PC-9 (cell line): ENCODE measurements at regions not wholly inside any gene's neighbourhood (a gene's known extent, or its start where the extent isn't known, plus 50 kb on each side); places are given as distances from the start of the nearest gene placed in this dataset.

ENCODE experiments used
- BruUV-seq: library from RNA; stranded (reverse); fragments of 400-500 nt; replicated peaks from 2 replicates; lab custom pipeline; 2021; lab: Mats Ljungman, UMichigan
- CTCF ChIA-PET: fragments of 300-600 bp; sonication (Branson Sonifier 250); formaldehyde crosslinking; loops from one replicate; lab custom pipeline; 2022; ENCODE audit warnings: antibody characterized with exemption; lab: Charles Lee
- POLR2A ChIA-PET: fragments of 300-600 bp; sonication (Branson Sonifier 250); formaldehyde crosslinking; loops from one replicate; lab custom pipeline; 2022; ENCODE audit warnings: antibody characterized with exemption; ENCODE audit not compliant: unreplicated experiment; lab: Charles Lee
- DNase-seq, 2 experiments: peaks; one replicate each; pipeline versions ENCODE4 v3.0.0 to v3.0.0-alpha.2; 2015 to 2022; ENCODE audit warnings: mixed read lengths in 1 of 2
- H2AFZ ChIP-seq: fragments of 200-600 bp; sonication (generic); 2 replicates; pipeline ENCODE4 v1.8.1; 2017; ENCODE audit warnings: antibody characterized with exemption
- H3F3A ChIP-seq: fragments of 200-600 bp; sonication (generic); 2 replicates; pipeline ENCODE4 v1.8.1; 2017; ENCODE audit warnings: antibody characterized with exemption, mild to moderate bottlenecking, low read depth; ENCODE audit not compliant: insufficient read depth
- H3K27ac ChIP-seq: fragments of 200-600 bp; sonication (generic); 2 replicates; pipeline ENCODE4 v1.6.1; 2016; ENCODE audit warnings: mixed run types
- H3K27me3 ChIP-seq: fragments of 200-600 bp; sonication (generic); 2 replicates; pipeline ENCODE4 v1.6.1; 2016; ENCODE audit warnings: low read depth, mixed run types; ENCODE audit not compliant: insufficient read depth
- H3K36me3 ChIP-seq: fragments of 200-600 bp; sonication (generic); 2 replicates; pipeline ENCODE4 v1.6.1; 2016; ENCODE audit warnings: low read depth, mixed run types
- H3K4me1 ChIP-seq: fragments of 200-600 bp; sonication (generic); replicated peaks from 2 replicates; pipeline ENCODE4 v1.6.1; 2016; ENCODE audit warnings: mixed run types; ENCODE audit not compliant: insufficient read depth
- H3K4me2 ChIP-seq: fragments of 200-600 bp; sonication (generic); 2 replicates; pipeline ENCODE4 v1.6.1; 2017; ENCODE audit warnings: mixed run types
- H3K4me3 ChIP-seq: fragments of 200-600 bp; sonication (generic); 2 replicates; pipeline ENCODE4 v1.6.1; 2016; ENCODE audit warnings: mixed run types
- H3K79me2 ChIP-seq: fragments of 200-600 bp; sonication (generic); 2 replicates; pipeline ENCODE4 v1.6.1; 2017; ENCODE audit warnings: low read depth, mixed run types
- H3K9me2 ChIP-seq: fragments of 200-600 bp; sonication (generic); 2 replicates; pipeline ENCODE4 v1.8.1; 2017; ENCODE audit warnings: mild to moderate bottlenecking; ENCODE audit not compliant: insufficient read depth
- H3K9me3 ChIP-seq: fragments of 200-600 bp; sonication (generic); 2 replicates; pipeline ENCODE4 v1.8.1; 2016; ENCODE audit warnings: low read depth; ENCODE audit not compliant: insufficient read depth
- H4K20me1 ChIP-seq: fragments of 200-600 bp; sonication (generic); 2 replicates; pipeline ENCODE4 v1.8.1; 2017; ENCODE audit not compliant: insufficient read depth
- EZH2 ChIP-seq: fragments of 200-600 bp; sonication (generic); IDR thresholded peaks from 2 replicates; pipeline ENCODE4 v1.8.0; 2017; ENCODE audit warnings: antibody characterized with exemption, low read depth
- intact Hi-C: fragments of 100-400 bp; cut with micrococcal nuclease; formaldehyde crosslinking; loops from one replicate; pipeline ENCODE4 v1.10.0; 2022; ENCODE audit not compliant: unreplicated experiment
- TF ChIP-seq, protein P1 (sequence below): fragments of 200-600 bp; sonication (generic); conservative IDR thresholded peaks from 2 replicates; pipeline ENCODE4 v1.6.1; 2017; ENCODE audit warnings: mixed run types, antibody characterized with exemption, mild to moderate bottlenecking, moderate library complexity

DNA sequence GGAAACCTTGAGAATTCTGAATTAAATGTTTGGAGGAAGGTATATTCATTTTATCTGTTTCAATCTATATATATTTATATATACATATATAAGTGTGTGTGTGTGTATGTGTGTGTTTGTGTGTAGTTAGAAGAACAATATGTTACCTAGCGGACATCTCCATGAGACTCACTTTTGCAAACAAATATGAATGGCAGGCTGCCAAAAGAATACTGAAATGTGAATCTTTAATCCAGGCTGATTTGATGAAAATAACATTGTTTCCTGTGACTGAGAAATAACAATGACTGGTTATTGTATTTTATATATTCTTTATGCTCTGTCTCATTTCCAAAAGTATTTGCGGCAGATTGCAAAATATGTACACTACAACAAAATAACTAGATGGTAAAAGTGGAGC is 255.5 kb upstream of the TGFBR2 start:
- Histone ChIP-seq H3K79me2 (no peaks in the 10 kb centered on the region), H3F3A (no peaks in the 10 kb centered on the region), H3K9me3 (no peaks in the 10 kb centered on the region), H3K9me2 (no peaks in the 10 kb centered on the region), H3K4me3 (no peak overlapping the region), H4K20me1 (no peaks in the 10 kb centered on the region), H3K27me3 (no peaks in the 10 kb centered on the region), H3K4me2 (no peak overlapping the region), H3K4me1 (no peaks in the 10 kb centered on the region; the same call in 1 of the 2 replicates), H3K36me3 (no peaks in the 10 kb centered on the region), H3K27ac (no peak overlapping the region), H2AFZ (no peak overlapping the region)
- CTCF ChIA-PET = no interaction called here
- TF ChIP-seq, protein P1, sequence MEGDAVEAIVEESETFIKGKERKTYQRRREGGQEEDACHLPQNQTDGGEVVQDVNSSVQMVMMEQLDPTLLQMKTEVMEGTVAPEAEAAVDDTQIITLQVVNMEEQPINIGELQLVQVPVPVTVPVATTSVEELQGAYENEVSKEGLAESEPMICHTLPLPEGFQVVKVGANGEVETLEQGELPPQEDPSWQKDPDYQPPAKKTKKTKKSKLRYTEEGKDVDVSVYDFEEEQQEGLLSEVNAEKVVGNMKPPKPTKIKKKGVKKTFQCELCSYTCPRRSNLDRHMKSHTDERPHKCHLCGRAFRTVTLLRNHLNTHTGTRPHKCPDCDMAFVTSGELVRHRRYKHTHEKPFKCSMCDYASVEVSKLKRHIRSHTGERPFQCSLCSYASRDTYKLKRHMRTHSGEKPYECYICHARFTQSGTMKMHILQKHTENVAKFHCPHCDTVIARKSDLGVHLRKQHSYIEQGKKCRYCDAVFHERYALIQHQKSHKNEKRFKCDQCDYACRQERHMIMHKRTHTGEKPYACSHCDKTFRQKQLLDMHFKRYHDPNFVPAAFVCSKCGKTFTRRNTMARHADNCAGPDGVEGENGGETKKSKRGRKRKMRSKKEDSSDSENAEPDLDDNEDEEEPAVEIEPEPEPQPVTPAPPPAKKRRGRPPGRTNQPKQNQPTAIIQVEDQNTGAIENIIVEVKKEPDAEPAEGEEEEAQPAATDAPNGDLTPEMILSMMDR = no peak
- TF ChIP-seq EZH2 = no peak
- no TSS peak for BruUV-seq
- POLR2A ChIA-PET = no interaction called here
- intact Hi-C loops = no loop called here
- no peak for DNase-seq

DNA sequence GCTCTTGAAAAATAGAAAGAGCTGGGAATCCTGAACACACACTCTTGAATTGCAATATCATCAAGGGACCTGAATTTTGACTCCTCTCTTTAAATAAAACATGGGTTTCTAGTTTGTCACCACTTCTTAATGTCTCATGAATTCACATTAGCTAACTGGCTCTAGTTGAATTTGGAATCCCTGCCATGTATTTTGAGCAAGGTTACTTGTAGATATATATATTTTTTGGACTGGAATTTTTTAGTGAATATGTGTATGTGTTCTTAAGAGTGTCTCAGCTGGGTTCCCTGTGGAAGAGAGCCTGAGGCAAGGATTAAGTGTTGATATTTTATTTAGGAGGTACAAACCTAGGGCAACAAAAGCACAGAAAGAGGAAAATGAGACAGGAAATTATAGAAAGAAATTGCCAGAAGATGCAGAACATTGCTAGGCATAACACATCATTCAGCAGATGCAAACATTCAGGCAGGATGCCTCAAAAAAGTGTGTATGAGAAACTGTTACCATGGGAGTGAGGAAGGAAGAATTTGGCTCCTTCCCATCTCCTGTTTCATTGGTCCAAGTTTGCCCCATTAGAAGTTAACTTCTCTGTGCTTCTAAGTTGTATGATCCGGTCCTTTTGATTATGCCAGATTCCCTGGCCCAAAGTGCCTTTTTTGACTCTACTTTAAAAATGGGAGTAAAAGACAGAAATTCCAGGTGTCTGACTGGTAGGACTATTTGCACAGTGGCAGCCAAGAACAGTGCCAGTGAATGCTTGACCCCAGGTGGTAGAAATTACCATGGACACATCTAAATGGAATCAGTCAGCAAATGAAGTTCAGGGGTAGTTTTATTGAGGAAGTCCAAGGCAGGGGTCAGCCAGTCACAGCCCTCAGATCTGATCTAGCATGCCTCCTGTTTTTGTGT is 253.7 kb upstream of the TGFBR2 start:
- H3K79me2 ChIP-seq = no peaks in the 10 kb centered on the region
- no peak overlapping the region for H2AFZ ChIP-seq
- no peak overlapping the region for H3K4me3 ChIP-seq
- H3K27ac ChIP-seq = no peak overlapping the region
- POLR2A ChIA-PET = no interaction called here
- no peaks in the 10 kb centered on the region for H4K20me1 ChIP-seq
- H3F3A ChIP-seq = no peaks in the 10 kb centered on the region
- DNase-seq = no peak
- no peak overlapping the region for H3K4me2 ChIP-seq
- H3K36me3 ChIP-seq = no peaks in the 10 kb centered on the region
- TF ChIP-seq EZH2 = no peak
- TF ChIP-seq, protein P1 = no peak
- H3K9me3 ChIP-seq = no peaks in the 10 kb centered on the region
- peaks cover 6% of the 10 kb centered on the region; the same call in 1 of the 2 replicates for H3K4me1 ChIP-seq
- no peaks in the 10 kb centered on the region for H3K27me3 ChIP-seq
- intact Hi-C loops = no loop called here
- no TSS peak for BruUV-seq
- no peaks in the 10 kb centered on the region for H3K9me2 ChIP-seq
- CTCF ChIA-PET = no interaction called here

DNA sequence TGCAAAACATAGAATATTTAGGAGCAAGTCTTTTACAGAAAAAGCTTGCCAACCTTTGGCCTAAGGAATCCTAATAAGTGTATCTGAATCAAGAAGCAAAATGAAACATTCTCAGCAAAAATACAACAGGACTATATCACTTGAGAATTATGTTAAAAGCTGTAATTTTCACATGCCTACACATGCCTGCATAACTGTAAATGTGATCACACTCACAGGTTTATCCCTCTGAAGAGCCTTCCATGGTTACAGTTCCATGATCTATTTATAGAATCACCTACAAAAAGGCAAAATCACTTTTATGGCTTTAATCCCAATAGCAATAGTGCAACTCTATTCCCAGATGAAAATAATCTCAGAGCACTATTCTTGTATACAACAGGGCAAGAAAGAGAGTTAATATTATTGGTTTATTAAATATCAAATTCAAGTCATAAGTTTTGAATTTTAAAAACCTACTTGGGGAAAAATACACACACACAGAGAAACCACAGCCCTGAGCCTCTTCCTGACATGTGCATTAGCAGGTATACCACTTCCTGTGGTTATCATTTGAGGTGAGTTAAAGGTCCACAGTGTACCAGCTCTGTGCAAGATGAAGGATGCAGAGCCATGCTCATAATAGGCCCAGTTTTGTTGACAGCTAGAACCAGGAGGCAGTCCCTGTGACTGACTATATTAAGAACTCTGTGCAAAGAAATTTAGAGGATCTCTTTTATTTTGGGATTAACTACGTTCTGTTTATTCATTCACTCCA is 252.5 kb upstream of the TGFBR2 start:
- POLR2A ChIA-PET = no interaction called here
- intact Hi-C loops = no loop called here
- no peaks in the 10 kb centered on the region for H4K20me1 ChIP-seq
- DNase-seq = no peak
- H3K79me2 ChIP-seq = no peaks in the 10 kb centered on the region
- no peak overlapping the region for H2AFZ ChIP-seq
- no peak overlapping the region for H3K4me2 ChIP-seq
- H3K36me3 ChIP-seq = no peaks in the 10 kb centered on the region
- no peaks in the 10 kb centered on the region for H3K9me2 ChIP-seq
- no peak overlapping the region for H3K4me3 ChIP-seq
- no peaks in the 10 kb centered on the region for H3K9me3 ChIP-seq
- CTCF ChIA-PET = no interaction called here
- BruUV-seq = no TSS peak
- no peak overlapping the region for H3K27ac ChIP-seq
- no peak for TF ChIP-seq EZH2
- TF ChIP-seq, protein P1 = no peak
- no peaks in the 10 kb centered on the region for H3K27me3 ChIP-seq
- no peaks in the 10 kb centered on the region for H3F3A ChIP-seq
- peaks cover 7% of the 10 kb centered on the region; the same call in 1 of the 2 replicates for H3K4me1 ChIP-seq
